ENCODE measurements at regions not wholly inside any gene's neighbourhood (a gene's known extent, or its start where the extent isn't known, plus 50 kb on each side); places are given as distances from the start of the nearest gene placed in this dataset.

- H3K36me3 ChIP-seq (replicated peaks in 1 of 2; ENCODE audit: control insufficient read depth in 1 of 2, insufficient read depth in 2 of 2, low read length in 2 of 2), result no peaks in the 10 kb centered on the region
- Mint-ChIP-seq H3K9me3 (peaks cover 0 to 2% (median 0%) of the 10 kb centered on the region in 7 donors), H3K4me3 (no peak overlapping the region), H3K36me3 (no peaks in the 10 kb centered on the region), H3K4me1 (no peaks in the 10 kb centered on the region), H3K27me3 (ENCODE audit: low read depth in 3 of 3) (peaks cover 3 to 10% (median 7%) of the 10 kb centered on the region in 3 donors), H3K27ac (no peak overlapping the region)
- no peak overlapping the region for H3K27ac ChIP-seq (ENCODE audit: low read depth in 1 of 2, low read length in 2 of 2)
- H2AFZ ChIP-seq (ENCODE audit: insufficient read depth, low read depth, low read length, poor library complexity, severe bottlenecking), result no peak overlapping the region
- no peaks in the 10 kb centered on the region for H3K27me3 ChIP-seq (ENCODE audit: control insufficient read depth in 2 of 2, insufficient read depth in 2 of 2, low read length in 2 of 2)
- no peak for DNase-seq
- no peaks in the 10 kb centered on the region for H3K4me1 ChIP-seq (ENCODE audit: control insufficient read depth in 1 of 2, insufficient read depth in 2 of 2, low read length in 2 of 2)
- H3K9ac ChIP-seq (ENCODE audit: insufficient read depth, low read length, poor library complexity, severe bottlenecking), result no peak overlapping the region
- no peaks in the 10 kb centered on the region for H3K9me3 ChIP-seq (replicated peaks in 1 of 2; ENCODE audit: control insufficient read depth in 1 of 2, insufficient read depth in 1 of 2, low read length in 2 of 2)
- intact Hi-C loops (cut with micrococcal nuclease), result no loop called here
- H3K4me3 ChIP-seq (replicated peaks in 1 of 3; ENCODE audit: low read depth in 2 of 3, low read length in 3 of 3), result no peak overlapping the region
- H3K79me2 ChIP-seq (ENCODE audit: insufficient read depth, low read length), result no peaks in the 10 kb centered on the region
- TF ChIP-seq, protein P1, sequence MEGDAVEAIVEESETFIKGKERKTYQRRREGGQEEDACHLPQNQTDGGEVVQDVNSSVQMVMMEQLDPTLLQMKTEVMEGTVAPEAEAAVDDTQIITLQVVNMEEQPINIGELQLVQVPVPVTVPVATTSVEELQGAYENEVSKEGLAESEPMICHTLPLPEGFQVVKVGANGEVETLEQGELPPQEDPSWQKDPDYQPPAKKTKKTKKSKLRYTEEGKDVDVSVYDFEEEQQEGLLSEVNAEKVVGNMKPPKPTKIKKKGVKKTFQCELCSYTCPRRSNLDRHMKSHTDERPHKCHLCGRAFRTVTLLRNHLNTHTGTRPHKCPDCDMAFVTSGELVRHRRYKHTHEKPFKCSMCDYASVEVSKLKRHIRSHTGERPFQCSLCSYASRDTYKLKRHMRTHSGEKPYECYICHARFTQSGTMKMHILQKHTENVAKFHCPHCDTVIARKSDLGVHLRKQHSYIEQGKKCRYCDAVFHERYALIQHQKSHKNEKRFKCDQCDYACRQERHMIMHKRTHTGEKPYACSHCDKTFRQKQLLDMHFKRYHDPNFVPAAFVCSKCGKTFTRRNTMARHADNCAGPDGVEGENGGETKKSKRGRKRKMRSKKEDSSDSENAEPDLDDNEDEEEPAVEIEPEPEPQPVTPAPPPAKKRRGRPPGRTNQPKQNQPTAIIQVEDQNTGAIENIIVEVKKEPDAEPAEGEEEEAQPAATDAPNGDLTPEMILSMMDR (IDR thresholded peaks at IDR 0.05), result no peak
- WGBS (ENCODE audit: insufficient coverage), result 93% methylated on average over 10 of the region's 13 CpGs
- no peaks in the 10 kb centered on the region for H4K20me1 ChIP-seq (ENCODE audit: insufficient read depth, low read length)
- no peak overlapping the region for H3K4me2 ChIP-seq (replicated peaks; ENCODE audit: extremely low read depth, low read length, poor library complexity, severe bottlenecking)
Measured at GRCh38 chr4:152160225-152160800, 375.6 kb downstream of the FBXW7 start.

DNA sequence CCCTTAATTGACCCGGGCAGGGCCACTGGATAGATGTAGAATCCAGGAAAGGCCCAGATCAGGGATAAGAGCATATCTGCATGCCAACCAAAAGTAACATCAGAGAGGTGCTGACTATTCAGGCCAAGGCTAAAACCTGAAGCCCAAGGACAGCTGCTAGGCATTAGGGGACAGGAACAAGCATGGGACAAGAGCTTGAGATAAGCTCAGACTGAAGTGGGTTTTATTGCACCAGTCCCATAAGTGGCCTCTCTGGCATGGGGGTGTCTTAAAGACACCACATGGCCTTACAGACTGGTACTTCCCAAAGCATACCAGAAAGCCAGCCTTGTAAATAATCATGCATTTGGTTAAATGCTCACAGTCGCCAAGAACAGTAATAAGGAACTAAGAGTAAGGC is 376.1 kb downstream of the FBXW7 start:
- Histone ChIP-seq H3K79me2 (ENCODE audit: insufficient read depth, low read length) (no peaks in the 10 kb centered on the region), H2AFZ (ENCODE audit: insufficient read depth, low read depth, low read length, poor library complexity, severe bottlenecking) (no peak overlapping the region), H3K36me3 (replicated peaks in 1 of 2; ENCODE audit: control insufficient read depth in 1 of 2, insufficient read depth in 2 of 2, low read length in 2 of 2) (no peaks in the 10 kb centered on the region), H3K4me1 (ENCODE audit: control insufficient read depth in 1 of 2, insufficient read depth in 2 of 2, low read length in 2 of 2) (no peaks in the 10 kb centered on the region), H3K27ac (ENCODE audit: low read depth in 1 of 2, low read length in 2 of 2) (no peak overlapping the region), H4K20me1 (ENCODE audit: insufficient read depth, low read length) (no peaks in the 10 kb centered on the region), H3K27me3 (ENCODE audit: control insufficient read depth in 2 of 2, insufficient read depth in 2 of 2, low read length in 2 of 2) (no peaks in the 10 kb centered on the region), H3K4me2 (replicated peaks; ENCODE audit: extremely low read depth, low read length, poor library complexity, severe bottlenecking) (no peak overlapping the region), H3K9me3 (replicated peaks in 1 of 2; ENCODE audit: control insufficient read depth in 1 of 2, insufficient read depth in 1 of 2, low read length in 2 of 2) (no peaks in the 10 kb centered on the region), H3K4me3 (replicated peaks in 1 of 3; ENCODE audit: low read depth in 2 of 3, low read length in 3 of 3) (no peak overlapping the region), H3K9ac (ENCODE audit: insufficient read depth, low read length, poor library complexity, severe bottlenecking) (no peak overlapping the region)
- intact Hi-C loops (cut with micrococcal nuclease), result no loop called here
- H3K4me1 Mint-ChIP-seq, result no peaks in the 10 kb centered on the region
- no peak for DNase-seq
- no peaks in the 10 kb centered on the region for H3K36me3 Mint-ChIP-seq
- WGBS (ENCODE audit: insufficient coverage), result 85% methylated on average over 2 of the region's 2 CpGs
- TF ChIP-seq, protein P1 (IDR thresholded peaks at IDR 0.05), result no peak
- no peak overlapping the region for H3K27ac Mint-ChIP-seq
- H3K4me3 Mint-ChIP-seq, result no peak overlapping the region
- H3K9me3 Mint-ChIP-seq, result peaks cover 0 to 2% (median 0%) of the 10 kb centered on the region in 7 donors
- peaks cover 5 to 10% (median 7%) of the 10 kb centered on the region in 3 donors for H3K27me3 Mint-ChIP-seq (ENCODE audit: low read depth in 3 of 3)

All from CD14-positive monocyte (primary cell).